ENCODE measurements at regions not wholly inside any gene's neighbourhood (a gene's known extent, or its start where the extent isn't known, plus 50 kb on each side); places are given as distances from the start of the nearest gene placed in this dataset.
A peak's percentile ranks its signal among the peaks of the same experiment; 100 is the strongest.

- Histone ChIP-seq H3K4me3 (ENCODE audit: low read length) (no peak overlapping the region), H3K27me3 (ENCODE audit: control insufficient read depth, insufficient read depth, low read length) (peaks cover 52% of the 10 kb centered on the region), H3K4me2 (ENCODE audit: low read length) (no peak overlapping the region), H3K9ac (ENCODE audit: low read depth, low read length) (no peak overlapping the region), H3K4me1 (ENCODE audit: control insufficient read depth, insufficient read depth, low read length) (no peaks in the 10 kb centered on the region), H3K9me3 (replicated peaks; ENCODE audit: low read length) (no peaks in the 10 kb centered on the region), H3K36me3 (ENCODE audit: insufficient read depth, low read length) (no peaks in the 10 kb centered on the region)
Observed at GRCh38 chr11:96447208-96448110, 57.6 kb downstream of the JRKL start.

- Histone ChIP-seq H3K4me1 (ENCODE audit: control insufficient read depth, insufficient read depth, low read length) (no peaks in the 10 kb centered on the region), H3K4me3 (ENCODE audit: low read length) (no peak overlapping the region), H3K9ac (ENCODE audit: low read depth, low read length) (no peak overlapping the region), H3K9me3 (replicated peaks; ENCODE audit: low read length) (no peaks in the 10 kb centered on the region), H3K4me2 (ENCODE audit: low read length) (no peak overlapping the region), H3K27me3 (ENCODE audit: control insufficient read depth, insufficient read depth, low read length) (peaks cover 55% of the 10 kb centered on the region), H3K36me3 (ENCODE audit: insufficient read depth, low read length) (no peaks in the 10 kb centered on the region)
Observed at GRCh38 chr11:96448225-96448624, 58.4 kb downstream of the JRKL start.

- no peaks in the 10 kb centered on the region for H3K36me3 ChIP-seq (ENCODE audit: insufficient read depth, low read length)
- H3K27me3 ChIP-seq (ENCODE audit: control insufficient read depth, insufficient read depth, low read length): peaks cover 65% of the 10 kb centered on the region
- H3K9ac ChIP-seq (ENCODE audit: low read depth, low read length): no peak overlapping the region
- no peak overlapping the region for H3K4me2 ChIP-seq (ENCODE audit: low read length)
- no peak overlapping the region for H3K4me3 ChIP-seq (ENCODE audit: low read length)
- H3K4me1 ChIP-seq (ENCODE audit: control insufficient read depth, insufficient read depth, low read length): no peaks in the 10 kb centered on the region
- no peaks in the 10 kb centered on the region for H3K9me3 ChIP-seq (replicated peaks; ENCODE audit: low read length)
Observed at GRCh38 chr11:96456111-96456510, 66.3 kb downstream of the JRKL start.

GRCh38 chr11:96459751-96460150, 69.9 kb downstream of the JRKL start:
- Histone ChIP-seq H3K4me2 (ENCODE audit: low read length) (no peak overlapping the region), H3K9ac (ENCODE audit: low read depth, low read length) (no peak overlapping the region), H3K36me3 (ENCODE audit: insufficient read depth, low read length) (no peaks in the 10 kb centered on the region), H3K4me3 (ENCODE audit: low read length) (no peak overlapping the region), H3K9me3 (replicated peaks; ENCODE audit: low read length) (no peaks in the 10 kb centered on the region), H3K4me1 (ENCODE audit: control insufficient read depth, insufficient read depth, low read length) (peaks cover 6% of the 10 kb centered on the region), H3K27me3 (ENCODE audit: control insufficient read depth, insufficient read depth, low read length) (peaks cover 58% of the 10 kb centered on the region)

GRCh38 chr11:96461871-96462270, 72.1 kb downstream of the JRKL start:
- peaks cover 47% of the 10 kb centered on the region for H3K27me3 ChIP-seq (ENCODE audit: control insufficient read depth, insufficient read depth, low read length)
- H3K9ac ChIP-seq (ENCODE audit: low read depth, low read length): no peak overlapping the region
- no peaks in the 10 kb centered on the region for H3K36me3 ChIP-seq (ENCODE audit: insufficient read depth, low read length)
- H3K4me2 ChIP-seq (ENCODE audit: low read length): no peak overlapping the region
- H3K4me3 ChIP-seq (ENCODE audit: low read length): no peak overlapping the region
- H3K4me1 ChIP-seq (ENCODE audit: control insufficient read depth, insufficient read depth, low read length): peaks cover 6% of the 10 kb centered on the region
- no peaks in the 10 kb centered on the region for H3K9me3 ChIP-seq (replicated peaks; ENCODE audit: low read length)

- Histone ChIP-seq H3K4me3 (ENCODE audit: low read length) (peak overlapping the region; percentile 60), H3K4me2 (ENCODE audit: low read length) (peak overlapping the region; percentile 71), H3K9me3 (replicated peaks; ENCODE audit: low read length) (no peaks in the 10 kb centered on the region), H3K9ac (ENCODE audit: low read depth, low read length) (peak overlapping the region; percentile 6), H3K27me3 (ENCODE audit: control insufficient read depth, insufficient read depth, low read length) (peaks cover 23% of the 10 kb centered on the region), H3K4me1 (ENCODE audit: control insufficient read depth, insufficient read depth, low read length) (peaks cover 6% of the 10 kb centered on the region), H3K36me3 (ENCODE audit: insufficient read depth, low read length) (no peaks in the 10 kb centered on the region)
Observed at GRCh38 chr11:96464700-96465307, 75.0 kb downstream of the JRKL start.

GRCh38 chr11:96465512-96465911, 75.7 kb downstream of the JRKL start:
- Histone ChIP-seq H3K4me2 (ENCODE audit: low read length) (no peak overlapping the region), H3K4me3 (ENCODE audit: low read length) (no peak overlapping the region), H3K9me3 (replicated peaks; ENCODE audit: low read length) (no peaks in the 10 kb centered on the region), H3K9ac (ENCODE audit: low read depth, low read length) (no peak overlapping the region), H3K36me3 (ENCODE audit: insufficient read depth, low read length) (no peaks in the 10 kb centered on the region), H3K4me1 (ENCODE audit: control insufficient read depth, insufficient read depth, low read length) (peaks cover 8% of the 10 kb centered on the region), H3K27me3 (ENCODE audit: control insufficient read depth, insufficient read depth, low read length) (peaks cover 19% of the 10 kb centered on the region)

GRCh38 chr11:96466607-96467006, 76.8 kb downstream of the JRKL start:
- H3K4me2 ChIP-seq (ENCODE audit: low read length): no peak overlapping the region
- no peak overlapping the region for H3K4me3 ChIP-seq (ENCODE audit: low read length)
- H3K4me1 ChIP-seq (ENCODE audit: control insufficient read depth, insufficient read depth, low read length): peaks cover 9% of the 10 kb centered on the region
- no peaks in the 10 kb centered on the region for H3K36me3 ChIP-seq (ENCODE audit: insufficient read depth, low read length)
- no peak overlapping the region for H3K9ac ChIP-seq (ENCODE audit: low read depth, low read length)
- no peaks in the 10 kb centered on the region for H3K9me3 ChIP-seq (replicated peaks; ENCODE audit: low read length)
- peaks cover 10% of the 10 kb centered on the region for H3K27me3 ChIP-seq (ENCODE audit: control insufficient read depth, insufficient read depth, low read length)

GRCh38 chr11:96469776-96470175, 80.0 kb downstream of the JRKL start:
- Histone ChIP-seq H3K27me3 (ENCODE audit: control insufficient read depth, insufficient read depth, low read length) (no peaks in the 10 kb centered on the region), H3K9ac (ENCODE audit: low read depth, low read length) (no peak overlapping the region), H3K36me3 (ENCODE audit: insufficient read depth, low read length) (no peaks in the 10 kb centered on the region), H3K4me3 (ENCODE audit: low read length) (no peak overlapping the region), H3K4me2 (ENCODE audit: low read length) (no peak overlapping the region), H3K9me3 (replicated peaks; ENCODE audit: low read length) (no peaks in the 10 kb centered on the region), H3K4me1 (ENCODE audit: control insufficient read depth, insufficient read depth, low read length) (peaks cover 3% of the 10 kb centered on the region)

GRCh38 chr11:96470521-96470920, 80.7 kb downstream of the JRKL start:
- no peak overlapping the region for H3K9ac ChIP-seq (ENCODE audit: low read depth, low read length)
- no peak overlapping the region for H3K4me3 ChIP-seq (ENCODE audit: low read length)
- no peaks in the 10 kb centered on the region for H3K36me3 ChIP-seq (ENCODE audit: insufficient read depth, low read length)
- H3K4me1 ChIP-seq (ENCODE audit: control insufficient read depth, insufficient read depth, low read length): peaks cover 3% of the 10 kb centered on the region
- no peak overlapping the region for H3K4me2 ChIP-seq (ENCODE audit: low read length)
- H3K27me3 ChIP-seq (ENCODE audit: control insufficient read depth, insufficient read depth, low read length): no peaks in the 10 kb centered on the region
- H3K9me3 ChIP-seq (replicated peaks; ENCODE audit: low read length): no peaks in the 10 kb centered on the region

- Histone ChIP-seq H3K4me3 (ENCODE audit: low read length) (no peak overlapping the region), H3K4me2 (ENCODE audit: low read length) (no peak overlapping the region), H3K36me3 (ENCODE audit: insufficient read depth, low read length) (no peaks in the 10 kb centered on the region), H3K9me3 (replicated peaks; ENCODE audit: low read length) (no peaks in the 10 kb centered on the region), H3K9ac (ENCODE audit: low read depth, low read length) (no peak overlapping the region), H3K27me3 (ENCODE audit: control insufficient read depth, insufficient read depth, low read length) (no peaks in the 10 kb centered on the region), H3K4me1 (ENCODE audit: control insufficient read depth, insufficient read depth, low read length) (peaks cover 3% of the 10 kb centered on the region)
Observed at GRCh38 chr11:96472085-96472484, 82.3 kb downstream of the JRKL start.

GRCh38 chr11:96474263-96474662, 84.5 kb downstream of the JRKL start:
- Histone ChIP-seq H3K4me3 (ENCODE audit: low read length) (no peak overlapping the region), H3K27me3 (ENCODE audit: control insufficient read depth, insufficient read depth, low read length) (no peaks in the 10 kb centered on the region), H3K9me3 (replicated peaks; ENCODE audit: low read length) (no peaks in the 10 kb centered on the region), H3K36me3 (ENCODE audit: insufficient read depth, low read length) (no peaks in the 10 kb centered on the region), H3K9ac (ENCODE audit: low read depth, low read length) (no peak overlapping the region), H3K4me2 (ENCODE audit: low read length) (no peak overlapping the region), H3K4me1 (ENCODE audit: control insufficient read depth, insufficient read depth, low read length) (peaks cover 3% of the 10 kb centered on the region)

Data from skeletal muscle satellite cell (primary cell).